H1 (cell line): ENCODE measurements at regions not wholly inside any gene's neighbourhood (a gene's known extent, or its start where the extent isn't known, plus 50 kb on each side); places are given as distances from the start of the nearest gene placed in this dataset.
A peak's percentile ranks its signal among the peaks of the same experiment; 100 is the strongest.

Experiments used
- CTCF ChIA-PET: fragments of 300-600 bp; sonication (Branson Sonifier 250); formaldehyde crosslinking; loops from one replicate; lab custom pipeline; 2021; ENCODE audit not compliant: partially characterized antibody; lab: Charles Lee
- POLR2A ChIA-PET: fragments of 300-600 bp; sonication (Branson Sonifier 250); formaldehyde crosslinking; loops from one replicate; lab custom pipeline; 2021; ENCODE audit warnings: inconsistent platforms; ENCODE audit not compliant: partially characterized antibody; lab: Charles Lee
- DNase-seq, 2 experiments: peaks; one replicate each; pipeline versions ENCODE4 v3.0.0 to v3.0.0-alpha.2; 2010 to 2022; ENCODE audit warnings: low spot score in 2 of 2, low read depth in 1 of 2, mixed read lengths in 1 of 2
- FAIRE-seq: peaks from 2 replicates; lab custom pipeline; 2011; peaks lifted over from hg19 to GRCh38; lab: Jason Lieb, UNC
- H2AFZ ChIP-seq: 2 replicates; pipeline ENCODE4 v1.8.1; 2012; ENCODE audit warnings: low read length, inconsistent platforms
- H2AK5ac ChIP-seq: 2 replicates; pipeline ENCODE4 v1.6.1; 2013; ENCODE audit warnings: low read depth, low read length
- H2BK120ac ChIP-seq: replicated peaks from 2 replicates; pipeline ENCODE3; 2013; ENCODE audit warnings: low read depth, low read length, inconsistent platforms
- H2BK12ac ChIP-seq: 2 replicates; pipeline ENCODE4 v1.6.1; 2013; ENCODE audit warnings: low read depth, low read length
- H2BK15ac ChIP-seq: 2 replicates; pipeline ENCODE4 v1.6.1; 2013; ENCODE audit warnings: low read length
- H2BK20ac ChIP-seq: 2 replicates; pipeline ENCODE4 v1.6.1; 2013; ENCODE audit warnings: low read length
- H2BK5ac ChIP-seq: 2 replicates; pipeline ENCODE4 v1.6.1; 2013; ENCODE audit warnings: low read depth, low read length
- H3K14ac ChIP-seq: 2 replicates; pipeline ENCODE4 v1.6.1; 2013; ENCODE audit warnings: inconsistent platforms; ENCODE audit not compliant: insufficient read length
- H3K18ac ChIP-seq: 2 replicates; pipeline ENCODE4 v1.6.1; 2013; ENCODE audit warnings: low read length; ENCODE audit errors: extremely low read depth
- H3K23ac ChIP-seq: 2 replicates; pipeline ENCODE4 v1.6.1; 2013; ENCODE audit warnings: inconsistent platforms; ENCODE audit not compliant: insufficient read length
- H3K23me2 ChIP-seq: 2 replicates; pipeline ENCODE4 v1.6.1; 2013; ENCODE audit warnings: low read depth, low read length
- H3K27ac ChIP-seq: 2 replicates; pipeline ENCODE4 v1.6.1; 2011; ENCODE audit warnings: low read depth, low read length, inconsistent platforms
- H3K27me3 ChIP-seq, 4 experiments: replicated peaks in 1 of 4; 1 replicate in 1 of 4; 2 replicates in 3 of 4; pipeline versions ENCODE4 v1.6.1 to v1.8.1; 2011 to 2013; ENCODE audit warnings: low read length in 3 of 4, mild to moderate bottlenecking in 3 of 4, inconsistent platforms in 2 of 4, mixed read lengths in 2 of 4, moderate library complexity in 1 of 4; ENCODE audit not compliant: control insufficient read depth in 3 of 4, insufficient read depth in 3 of 4; ENCODE audit errors: extremely low read depth in 1 of 4
- H3K36me3 ChIP-seq, 4 experiments: 2 replicates each; pipeline versions ENCODE4 v1.6.1 to v1.8.1; 2011 to 2013; ENCODE audit warnings: mild to moderate bottlenecking in 4 of 4, low read length in 3 of 4, moderate library complexity in 2 of 4, control low read depth in 1 of 4, inconsistent platforms in 1 of 4; ENCODE audit not compliant: insufficient read depth in 4 of 4, control insufficient read depth in 2 of 4
- H3K4ac ChIP-seq: replicated peaks from 2 replicates; pipeline ENCODE3; 2013; ENCODE audit warnings: low read length, low read depth, mixed read lengths, inconsistent platforms; ENCODE audit not compliant: insufficient read length
- H3K4me1 ChIP-seq, 4 experiments: replicated peaks in 1 of 4; 1 replicate in 1 of 4; 2 replicates in 3 of 4; pipeline versions ENCODE4 v1.6.1 to v1.8.1; 2011 to 2013; ENCODE audit warnings: low read length in 3 of 4, inconsistent platforms in 2 of 4, mixed read lengths in 1 of 4; ENCODE audit not compliant: insufficient read depth in 4 of 4, control insufficient read depth in 3 of 4
- H3K4me2 ChIP-seq, 2 experiments: 2 replicates each; pipeline versions ENCODE4 v1.6.1 to v1.8.1; 2011 to 2013; ENCODE audit warnings: low read depth in 2 of 2, low read length in 2 of 2, control low read depth in 1 of 2, inconsistent platforms in 1 of 2, mild to moderate bottlenecking in 1 of 2; ENCODE audit not compliant: insufficient read depth in 1 of 2
- H3K4me3 ChIP-seq, 4 experiments: fragments of 200-600, 300-600 bp in 1 of 4; sonication (generic), shearing (Covaris generic), sonication (Bioruptor Twin) in 1 of 4; 2 replicates each; pipeline versions ENCODE4 v1.5.1 to v1.8.1; 2011 to 2016; ENCODE audit warnings: low read length in 4 of 4, low read depth in 3 of 4, control low read depth in 2 of 4, inconsistent platforms in 2 of 4, mild to moderate bottlenecking in 2 of 4, mixed read lengths in 1 of 4, moderate library complexity in 1 of 4; ENCODE audit not compliant: insufficient read depth in 2 of 4; ENCODE audit errors: extremely low read depth in 1 of 4
- H3K56ac ChIP-seq: replicated peaks from 2 replicates; pipeline ENCODE3; 2013; ENCODE audit warnings: low read depth, mild to moderate bottlenecking, mixed read lengths, low read length, inconsistent platforms; ENCODE audit not compliant: insufficient read length
- H3K79me1 ChIP-seq: 2 replicates; pipeline ENCODE4 v1.6.1; 2013; ENCODE audit warnings: low read depth, low read length, control low read depth
- H3K79me2 ChIP-seq, 2 experiments: 2 replicates each; pipeline versions ENCODE4 v1.6.1 to v1.8.1; 2012 to 2013; ENCODE audit warnings: low read length in 2 of 2, mild to moderate bottlenecking in 2 of 2, inconsistent platforms in 1 of 2; ENCODE audit not compliant: insufficient read depth in 2 of 2, control insufficient read depth in 1 of 2
- H3K9ac ChIP-seq, 4 experiments: replicated peaks in 1 of 4; 1 replicate in 1 of 4; 2 replicates in 3 of 4; pipeline versions ENCODE4 v1.6.1 to v1.8.1; 2011 to 2013; ENCODE audit warnings: low read depth in 3 of 4, low read length in 3 of 4, control low read depth in 2 of 4, mild to moderate bottlenecking in 2 of 4, moderate library complexity in 2 of 4, inconsistent platforms in 1 of 4; ENCODE audit errors: extremely low read depth in 1 of 4
- H3K9me3 ChIP-seq, 2 experiments: 2 replicates each; pipeline versions ENCODE4 v1.6.1 to v1.8.1; 2012 to 2013; ENCODE audit warnings: mild to moderate bottlenecking in 2 of 2, moderate library complexity in 2 of 2, control low read depth in 1 of 2, inconsistent platforms in 1 of 2, low read depth in 1 of 2, low read length in 1 of 2, mixed read lengths in 1 of 2; ENCODE audit not compliant: insufficient read depth in 2 of 2
- H4K20me1 ChIP-seq, 2 experiments: replicated peaks in 1 of 2; 2 replicates each; pipeline versions ENCODE3 to v1.8.1; 2011 to 2013; ENCODE audit warnings: inconsistent platforms in 2 of 2, low read length in 2 of 2, mild to moderate bottlenecking in 1 of 2; ENCODE audit not compliant: insufficient read depth in 2 of 2, control insufficient read depth in 1 of 2
- H4K5ac ChIP-seq: 2 replicates; pipeline ENCODE4 v1.6.1; 2013; ENCODE audit warnings: low read length, low read depth, mixed read lengths, inconsistent platforms; ENCODE audit not compliant: insufficient read length
- H4K8ac ChIP-seq: 2 replicates; pipeline ENCODE4 v1.8.0; 2013; ENCODE audit warnings: mild to moderate bottlenecking, moderate library complexity, low read length, inconsistent platforms; ENCODE audit not compliant: insufficient read depth; ENCODE audit errors: extremely low read depth
- H4K91ac ChIP-seq: replicated peaks from 2 replicates; pipeline ENCODE3; 2013; ENCODE audit warnings: low read length, mixed read lengths, inconsistent platforms; ENCODE audit not compliant: insufficient read length
- ATF3 ChIP-seq: IDR thresholded peaks from 2 replicates; pipeline ENCODE4 v1.6.1; 2011; ENCODE audit warnings: low read depth, mild to moderate bottlenecking, low read length; ENCODE audit not compliant: insufficient read depth
- BACH1 ChIP-seq: IDR thresholded peaks from 2 replicates; pipeline ENCODE4 v1.6.1; 2012; ENCODE audit warnings: low read length, improper control_type of control experiment
- CEBPB ChIP-seq: IDR thresholded peaks from 2 replicates; pipeline ENCODE4 v1.6.1; 2012; ENCODE audit warnings: low read depth, low read length
- CTCF ChIP-seq, 3 experiments: IDR thresholded peaks; 1 replicate in 2 of 3; 2 replicates in 1 of 3; pipeline versions ENCODE4 v1.5.1 to v1.6.1; 2011; ENCODE audit warnings: low read length in 3 of 3, mild to moderate bottlenecking in 3 of 3, inconsistent platforms in 2 of 3, low read depth in 1 of 3, moderate library complexity in 1 of 3; ENCODE audit not compliant: insufficient read depth in 1 of 3; ENCODE audit errors: control extremely low read depth in 1 of 3
- E2F6 ChIP-seq: IDR thresholded peaks from 2 replicates; pipeline ENCODE4 v1.6.1; 2012; ENCODE audit warnings: inconsistent platforms
- RNF2 ChIP-seq: fragments of 200-900, 300-1000 bp; sonication (generic); IDR thresholded peaks from 2 replicates; pipeline ENCODE4 v1.7.1; 2016; ENCODE audit warnings: borderline replicate concordance, low read depth, mild to moderate bottlenecking, antibody characterized with exemption, low read length; ENCODE audit not compliant: poor library complexity, severe bottlenecking; ENCODE audit errors: missing control alignments
- RXRA ChIP-seq: IDR thresholded peaks from 2 replicates; pipeline ENCODE4 v1.6.1; 2011; ENCODE audit warnings: low read depth, mild to moderate bottlenecking, low read length, moderate library complexity; ENCODE audit not compliant: insufficient read depth
- SP4 ChIP-seq: IDR thresholded peaks from 2 replicates; pipeline ENCODE4 v1.6.1; 2012; ENCODE audit warnings: low read length, inconsistent platforms
- SRF ChIP-seq: IDR thresholded peaks from 2 replicates; pipeline ENCODE4 v1.6.1; 2011; ENCODE audit warnings: mild to moderate bottlenecking, low read depth, low read length, moderate library complexity
- TEAD4 ChIP-seq: IDR thresholded peaks from 2 replicates; pipeline ENCODE4 v1.6.1; 2012; ENCODE audit warnings: low read depth, low read length, inconsistent platforms, mixed read lengths
- WGBS, 2 experiments: shearing (Covaris generic) in 1 of 2; methylation state at CpG; one replicate each; pipeline versions ENCODE4 v1.1.6 to v1.1.7; 2013 to 2015; ENCODE audit warnings: low lambda C conversion rate in 2 of 2, mixed read lengths in 2 of 2, inconsistent platforms in 1 of 2, low coverage in 1 of 2, missing lambda C conversion rate in 1 of 2; ENCODE audit not compliant: insufficient replicate concordance in 2 of 2, insufficient coverage in 1 of 2, insufficient read length in 1 of 2; ENCODE audit errors: extremely low coverage in 1 of 2, missing lambda C conversion rate in 1 of 2; 5-methylcytosine and 5-hydroxymethylcytosine counted together

DNA sequence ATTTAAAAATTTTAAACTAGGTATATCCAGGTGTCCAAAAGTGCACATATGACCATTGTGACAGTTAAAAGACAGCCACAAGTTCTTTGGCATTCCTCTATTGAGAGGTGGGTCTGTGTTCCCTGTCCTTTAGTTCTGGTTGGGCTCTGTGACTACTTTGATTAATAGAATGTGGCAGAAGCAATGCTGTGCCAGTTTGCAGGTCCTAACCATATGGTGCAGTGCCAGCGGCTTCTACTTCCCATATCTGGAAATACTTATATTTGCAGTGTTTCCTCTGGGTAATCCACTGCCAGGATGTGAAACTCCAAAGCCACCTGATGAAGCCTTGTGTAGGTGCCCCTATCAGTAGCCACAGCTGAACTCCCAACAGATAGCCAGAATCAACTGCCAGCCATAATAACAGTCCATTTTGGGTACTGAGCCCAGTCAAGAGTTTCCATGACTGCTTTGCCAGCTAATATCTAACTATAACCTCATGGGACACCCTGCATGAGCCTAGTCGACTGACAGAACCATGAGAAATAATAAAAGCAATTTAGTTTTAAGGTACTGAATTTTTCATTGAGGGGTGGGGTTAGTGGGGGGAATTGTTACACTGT lies 361.0 kb upstream of the SEMA6A start:
- H3K27ac ChIP-seq, result no peak overlapping the region
- 91% methylated on average over 2 of the region's 2 CpGs; no CpG with 5 or more reads in 1 of the 2 experiments for WGBS, 2 experiments
- no peak for FAIRE-seq
- no peaks in the 10 kb centered on the region for H3K9me3 ChIP-seq
- H3K79me1 ChIP-seq, result no peaks in the 10 kb centered on the region
- H2BK5ac ChIP-seq, result no peak overlapping the region
- H3K56ac ChIP-seq, result no peak overlapping the region
- H3K79me2 ChIP-seq, result no peaks in the 10 kb centered on the region
- H3K4me3 ChIP-seq, result no peak overlapping the region
- H3K14ac ChIP-seq, result no peak overlapping the region
- H3K4ac ChIP-seq, result peak overlapping the region; percentile 69
- no peak overlapping the region for H2BK15ac ChIP-seq
- H3K9ac ChIP-seq, result no peak overlapping the region
- H4K8ac ChIP-seq, result no peak overlapping the region
- H4K20me1 ChIP-seq, result no peaks in the 10 kb centered on the region
- H3K27me3 ChIP-seq, result no peaks in the 10 kb centered on the region; a peak in 1 of 7 replicates
- DNase-seq, result no peak
- no peak overlapping the region for H2AK5ac ChIP-seq
- no peak overlapping the region for H2BK12ac ChIP-seq
- H3K36me3 ChIP-seq, result no peaks in the 10 kb centered on the region
- no peaks in the 10 kb centered on the region for H3K23me2 ChIP-seq
- H3K23ac ChIP-seq, result no peak overlapping the region
- peaks cover 0 to 10% (median 4%) of the 10 kb centered on the region in 4 experiments; a peak in 4 of 7 replicates for H3K4me1 ChIP-seq
- H2AFZ ChIP-seq, result no peak overlapping the region
- H4K91ac ChIP-seq, result no peak overlapping the region
- no peak overlapping the region for H3K18ac ChIP-seq
- no peak overlapping the region for H2BK20ac ChIP-seq
- H2BK120ac ChIP-seq, result no peak overlapping the region
- H4K5ac ChIP-seq, result no peak overlapping the region
- ChIA-PET CTCF (interaction anchor here (1.1 kb wide), 1 partner anchor 360 kb away, joined by 4 read pairs; no protein-coding TSS in a partner anchor), POLR2A (no interaction called here)
- H3K4me2 ChIP-seq, result no peak overlapping the region
- TF ChIP-seq SP4 (no peak), RNF2 (no peak), RXRA (no peak), CEBPB (no peak), TEAD4 (no peak), CTCF (IDR thresholded peaks at IDR 0.05; ENCODE audit: control extremely low read depth in 1 of 3, insufficient read depth in 1 of 3, low read depth in 1 of 3, low read length in 3 of 3) (no peak), ATF3 (no peak), E2F6 (no peak), BACH1 (no peak), SRF (no peak)
